BE2C (cell line): ENCODE measurements at regions not wholly inside any gene's neighbourhood (a gene's known extent, or its start where the extent isn't known, plus 50 kb on each side); places are given as distances from the start of the nearest gene placed in this dataset.

Source experiments
- DNase-seq: peaks from one replicate; pipeline ENCODE4 v3.0.0-alpha.2; 2020
- H3K27me3 ChIP-seq: fragments of 250-450 bp; sonication (Bioruptor Pico); 2 replicates; pipeline ENCODE4 v1.5.1; 2020; ENCODE audit warnings: mild to moderate bottlenecking
- H3K36me3 ChIP-seq: fragments of 250-450 bp; sonication (Bioruptor Pico); 2 replicates; pipeline ENCODE4 v1.5.1; 2020; ENCODE audit warnings: mild to moderate bottlenecking
- H3K4me1 ChIP-seq: fragments of 250-450 bp; sonication (Bioruptor Pico); 2 replicates; pipeline ENCODE4 v1.5.1; 2020
- H3K4me3 ChIP-seq: 2 replicates; pipeline ENCODE4 v1.5.1; 2011; ENCODE audit warnings: low read depth, low read length
- H3K9me3 ChIP-seq: fragments of 250-450 bp; sonication (Bioruptor Pico); 2 replicates; pipeline ENCODE4 v1.5.1; 2020
- CTCF ChIP-seq: IDR thresholded peaks from 2 replicates; pipeline ENCODE4 v1.5.1; 2012; ENCODE audit warnings: mild to moderate bottlenecking, low read depth, low read length

DNA sequence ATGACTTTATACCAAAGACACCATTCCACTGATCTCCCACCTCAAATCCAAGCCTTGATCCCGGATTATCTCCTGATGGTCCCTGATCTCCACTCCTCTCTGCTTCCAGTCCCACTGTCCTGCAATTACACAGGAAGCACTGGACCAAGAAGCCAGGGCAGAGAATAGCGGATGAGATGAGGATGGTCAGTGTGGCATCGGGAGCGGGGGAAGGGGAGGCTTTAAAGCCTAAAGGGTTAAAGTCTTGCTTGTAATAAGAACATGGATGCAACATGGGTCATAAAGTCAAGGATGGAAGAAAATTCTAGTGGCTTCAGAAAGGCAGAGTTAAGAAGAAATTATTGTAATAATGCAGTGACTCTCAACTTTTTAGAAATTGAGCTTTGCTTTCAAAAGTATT is 364.0 kb upstream of the DUSP10 start:
- DNase-seq: no peak
- Histone ChIP-seq H3K4me3 (no peak overlapping the region), H3K9me3 (no peaks in the 10 kb centered on the region), H3K36me3 (no peaks in the 10 kb centered on the region), H3K27me3 (no peaks in the 10 kb centered on the region), H3K4me1 (peaks cover 9% of the 10 kb centered on the region)
- no peak for TF ChIP-seq CTCF

DNA sequence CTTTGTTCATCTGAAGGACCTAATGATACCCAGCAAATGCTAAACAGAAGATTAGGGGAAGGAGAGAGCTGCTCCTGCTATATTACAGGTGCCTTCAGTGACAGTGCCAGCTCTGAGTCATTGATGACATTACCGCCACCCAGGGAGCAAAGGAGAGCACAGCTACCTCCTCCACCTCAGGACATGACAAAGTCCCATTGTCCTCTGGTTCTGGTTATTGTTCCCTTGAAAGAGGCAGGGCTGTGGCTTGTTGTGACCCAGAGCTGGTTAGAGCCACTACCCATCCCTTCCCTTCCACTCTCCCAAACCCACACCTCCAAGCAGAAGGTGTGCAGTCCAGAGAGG is 363.5 kb upstream of the DUSP10 start:
- H3K4me3 ChIP-seq: no peak overlapping the region
- no peaks in the 10 kb centered on the region for H3K9me3 ChIP-seq
- H3K36me3 ChIP-seq: no peaks in the 10 kb centered on the region
- peaks cover 9% of the 10 kb centered on the region for H3K4me1 ChIP-seq
- H3K27me3 ChIP-seq: no peaks in the 10 kb centered on the region
- TF ChIP-seq CTCF: no peak
- DNase-seq: no peak

GRCh38 chr1:222104694-222105392 is 363.0 kb upstream of the DUSP10 start:
- Histone ChIP-seq H3K4me3 (no peak overlapping the region), H3K9me3 (no peaks in the 10 kb centered on the region), H3K36me3 (no peaks in the 10 kb centered on the region), H3K4me1 (peaks cover 9% of the 10 kb centered on the region), H3K27me3 (no peaks in the 10 kb centered on the region)
- TF ChIP-seq CTCF: no peak
- no peak for DNase-seq

GRCh38 chr1:222104097-222104496 is 362.2 kb upstream of the DUSP10 start:
- no peaks in the 10 kb centered on the region for H3K27me3 ChIP-seq
- TF ChIP-seq CTCF: no peak
- no peak for DNase-seq
- H3K36me3 ChIP-seq: no peaks in the 10 kb centered on the region
- peaks cover 9% of the 10 kb centered on the region for H3K4me1 ChIP-seq
- H3K9me3 ChIP-seq: no peaks in the 10 kb centered on the region
- H3K4me3 ChIP-seq: no peak overlapping the region

DNA sequence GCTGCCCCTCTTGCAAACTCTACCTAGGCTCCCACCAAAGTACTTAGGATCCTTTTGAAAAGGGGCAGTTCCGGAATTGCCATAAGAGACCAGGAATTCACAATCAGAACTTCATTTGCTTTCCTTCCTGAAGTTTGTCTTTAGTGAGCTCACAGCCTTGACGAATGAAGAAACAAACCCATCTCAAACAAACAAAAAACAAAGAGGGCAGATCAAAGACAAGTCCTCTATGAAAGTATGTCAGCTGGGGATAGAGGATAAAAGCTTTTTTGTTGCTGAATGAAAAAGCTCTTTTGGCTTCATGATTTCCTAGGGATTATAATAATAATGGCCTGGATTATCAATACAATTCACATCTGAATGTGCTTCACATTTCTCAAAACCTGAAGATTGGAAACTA is 357.9 kb upstream of the DUSP10 start:
- Histone ChIP-seq H3K9me3 (no peaks in the 10 kb centered on the region), H3K4me3 (no peak overlapping the region), H3K27me3 (no peaks in the 10 kb centered on the region), H3K4me1 (no peaks in the 10 kb centered on the region; the same call in 1 of the 2 replicates), H3K36me3 (no peaks in the 10 kb centered on the region)
- TF ChIP-seq CTCF: no peak
- no peak for DNase-seq

GRCh38 chr1:222098404-222098803 is 356.5 kb upstream of the DUSP10 start:
- no peak overlapping the region for H3K4me3 ChIP-seq
- no peaks in the 10 kb centered on the region for H3K36me3 ChIP-seq
- no peaks in the 10 kb centered on the region for H3K27me3 ChIP-seq
- H3K4me1 ChIP-seq: no peaks in the 10 kb centered on the region
- no peak for TF ChIP-seq CTCF
- DNase-seq: no peak
- no peaks in the 10 kb centered on the region for H3K9me3 ChIP-seq
